ENCODE measurements at regions not wholly inside any gene's neighbourhood (a gene's known extent, or its start where the extent isn't known, plus 50 kb on each side); places are given as distances from the start of the nearest gene placed in this dataset.

GRCh38 chr1:188822248-188822647 is 1655.4 kb downstream of the BRINP3 start:
- no peak for TF ChIP-seq ZFX (IDR thresholded peaks at IDR 0.05; ENCODE audit: borderline replicate concordance)
- no peak for TF ChIP-seq CTCF (IDR thresholded peaks at IDR 0.05)

Data from 22Rv1 (cell line).